Ecto neural progenitor cell (in vitro differentiated cells): ENCODE measurements at regions not wholly inside any gene's neighbourhood (a gene's known extent, or its start where the extent isn't known, plus 50 kb on each side); places are given as distances from the start of the nearest gene placed in this dataset.

ENCODE experiments used
- DNase-seq: peaks from one replicate; pipeline ENCODE4 v3.0.0-alpha.2; 2018; ENCODE audit warnings: low spot score

GRCh38 chr6:105964979-105965760, 121.0 kb upstream of the PRDM1 start:
- DNase-seq: no peak

- no peak for DNase-seq
Measured at GRCh38 chr6:105954148-105954547, 132.0 kb upstream of the PRDM1 start.

GRCh38 chr6:105952772-105953690, 133.1 kb upstream of the PRDM1 start:
- no peak for DNase-seq

GRCh38 chr6:105952326-105952725, 133.8 kb upstream of the PRDM1 start:
- no peak for DNase-seq

- no peak for DNase-seq
Measured at GRCh38 chr6:105951322-105951721, 134.8 kb upstream of the PRDM1 start.

- no peak for DNase-seq
Measured at GRCh38 chr6:105949869-105950268, 136.3 kb upstream of the PRDM1 start.

GRCh38 chr6:105943514-105943913, 142.6 kb upstream of the PRDM1 start:
- no peak for DNase-seq

- no peak for DNase-seq
Measured at GRCh38 chr6:105941621-105942412, 144.3 kb upstream of the PRDM1 start.

GRCh38 chr6:105940990-105941389, 145.1 kb upstream of the PRDM1 start:
- DNase-seq: no peak

- no peak for DNase-seq
Measured at GRCh38 chr6:105936972-105937371, 149.2 kb upstream of the PRDM1 start.

GRCh38 chr6:105935416-105935815, 150.7 kb upstream of the PRDM1 start:
- no peak for DNase-seq

GRCh38 chr6:105934708-105935107, 151.4 kb upstream of the PRDM1 start:
- DNase-seq: no peak

- DNase-seq: no peak
Measured at GRCh38 chr6:105932440-105932839, 153.7 kb upstream of the PRDM1 start.

- no peak for DNase-seq
Measured at GRCh38 chr6:105929626-105930025, 156.5 kb upstream of the PRDM1 start.

GRCh38 chr6:105926318-105926717, 159.8 kb upstream of the PRDM1 start:
- no peak for DNase-seq

- DNase-seq: no peak
Measured at GRCh38 chr6:105925706-105926105, 160.4 kb upstream of the PRDM1 start.

- DNase-seq: no peak
Measured at GRCh38 chr6:105921781-105922180, 164.4 kb upstream of the PRDM1 start.

- no peak for DNase-seq
Measured at GRCh38 chr6:105920071-105920470, 166.1 kb upstream of the PRDM1 start.

GRCh38 chr6:105917038-105917695, 169.0 kb upstream of the PRDM1 start:
- no peak for DNase-seq

GRCh38 chr6:105911106-105911629, 175.0 kb upstream of the PRDM1 start:
- no peak for DNase-seq

- DNase-seq: no peak
Measured at GRCh38 chr6:105909106-105909505, 177.0 kb upstream of the PRDM1 start.

- no peak for DNase-seq
Measured at GRCh38 chr6:105907991-105908390, 178.1 kb upstream of the PRDM1 start.
